ENCODE measurements at regions not wholly inside any gene's neighbourhood (a gene's known extent, or its start where the extent isn't known, plus 50 kb on each side); places are given as distances from the start of the nearest gene placed in this dataset.

- no peak for TF ChIP-seq CTCF (conservative IDR thresholded peaks at IDR 0.05 in 1 of 2, IDR thresholded peaks at IDR 0.05 in 1 of 2; ENCODE audit: extremely low read depth in 1 of 2, insufficient read depth in 1 of 2, low read depth in 1 of 2, low read length in 2 of 2)
- no peak for TF ChIP-seq EZH2 (IDR thresholded peaks at IDR 0.05; ENCODE audit: borderline replicate concordance, low read length)
Observed at GRCh38 chr13:73924607-73925006, 209.6 kb downstream of the KLF12 start.

All from mammary epithelial cell (primary cell).